Left renal pelvis (tissue), 4 donors: ENCODE measurements at regions not wholly inside any gene's neighbourhood (a gene's known extent, or its start where the extent isn't known, plus 50 kb on each side); places are given as distances from the start of the nearest gene placed in this dataset.

ENCODE experiments used
- DNase-seq, 4 donors: peaks; one replicate each; pipeline ENCODE4 v3.0.0-alpha.2; 2013; ENCODE audit warnings: low read depth in 4 of 4, low spot score in 3 of 4

- DNase-seq = no peak
These were observed 56.9 kb downstream of the SLITRK6 start for GRCh38 chr13:85742355-85742754.

GRCh38 chr13:85741017-85741416, 58.2 kb downstream of the SLITRK6 start:
- DNase-seq = no peak

- no peak for DNase-seq
These were observed 60.4 kb downstream of the SLITRK6 start for GRCh38 chr13:85738696-85739320.

- DNase-seq = no peak
These were observed 61.3 kb downstream of the SLITRK6 start for GRCh38 chr13:85737952-85738351.

- no peak for DNase-seq
These were observed 69.9 kb downstream of the SLITRK6 start for GRCh38 chr13:85729296-85729695.

GRCh38 chr13:85728811-85729210, 70.4 kb downstream of the SLITRK6 start:
- no peak for DNase-seq

GRCh38 chr13:85725433-85725832, 73.8 kb downstream of the SLITRK6 start:
- no peak for DNase-seq

GRCh38 chr13:85724546-85725432, 74.4 kb downstream of the SLITRK6 start:
- no peak for DNase-seq

- no peak for DNase-seq
These were observed 79.5 kb downstream of the SLITRK6 start for GRCh38 chr13:85719749-85720148.

GRCh38 chr13:85717921-85718320, 81.3 kb downstream of the SLITRK6 start:
- DNase-seq = no peak

- no peak for DNase-seq
These were observed 88.7 kb downstream of the SLITRK6 start for GRCh38 chr13:85710545-85710944.

GRCh38 chr13:85709721-85710120, 89.5 kb downstream of the SLITRK6 start:
- no peak for DNase-seq

- DNase-seq = no peak
These were observed 90.1 kb downstream of the SLITRK6 start for GRCh38 chr13:85709072-85709471.

GRCh38 chr13:85700906-85701305, 98.3 kb downstream of the SLITRK6 start:
- DNase-seq = no peak

- no peak for DNase-seq
These were observed 101.0 kb downstream of the SLITRK6 start for GRCh38 chr13:85698256-85698655.

- no peak for DNase-seq
These were observed 104.2 kb downstream of the SLITRK6 start for GRCh38 chr13:85694992-85695391.

GRCh38 chr13:85693889-85694511, 105.2 kb downstream of the SLITRK6 start:
- DNase-seq = no peak

- DNase-seq = no peak
These were observed 108.9 kb downstream of the SLITRK6 start for GRCh38 chr13:85690368-85690767.

GRCh38 chr13:85685436-85685835, 113.8 kb downstream of the SLITRK6 start:
- no peak for DNase-seq

- DNase-seq = no peak
These were observed 123.9 kb downstream of the SLITRK6 start for GRCh38 chr13:85675151-85675907.

- DNase-seq = no peak
These were observed 127.9 kb downstream of the SLITRK6 start for GRCh38 chr13:85671336-85671735.
